Dermis microvascular lymphatic vessel endothelial cell (primary cell): ENCODE measurements at regions not wholly inside any gene's neighbourhood (a gene's known extent, or its start where the extent isn't known, plus 50 kb on each side); places are given as distances from the start of the nearest gene placed in this dataset.
"Not testable (repeated sequence)": the region's sequence is repeated elsewhere in the genome, so short reads cannot be mapped to it uniquely, and the experiment has no call there.

Experiments used
- DNase-seq, 2 donors: peaks; one replicate each; pipeline versions ENCODE4 v3.0.0 to v3.0.0-alpha.2; 2010; ENCODE audit warnings: low read depth in 2 of 2

DNA sequence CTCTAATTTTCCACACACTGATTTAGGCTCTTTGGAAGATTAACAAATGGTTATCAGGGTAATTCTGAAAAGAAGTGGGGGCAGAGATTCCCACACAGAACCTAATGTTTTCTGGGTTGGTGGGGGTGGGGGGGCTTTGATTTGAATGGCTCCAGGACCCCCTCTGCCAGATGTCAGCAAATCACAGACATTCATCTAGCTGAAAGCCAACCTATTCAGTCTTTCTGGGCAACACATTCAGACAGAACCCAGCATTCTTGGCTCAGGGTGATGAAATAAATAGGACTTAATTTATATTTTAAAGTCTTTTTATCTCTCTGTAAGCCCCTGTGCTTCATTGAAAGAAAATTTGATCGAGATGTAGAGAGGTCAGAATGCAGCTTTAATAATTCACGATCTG is 533.2 kb downstream of the XYLT1 start:
- DNase-seq, result no peak

GRCh38 chr16:16938009-16938408 is 532.8 kb downstream of the XYLT1 start:
- DNase-seq, result no peak

DNA sequence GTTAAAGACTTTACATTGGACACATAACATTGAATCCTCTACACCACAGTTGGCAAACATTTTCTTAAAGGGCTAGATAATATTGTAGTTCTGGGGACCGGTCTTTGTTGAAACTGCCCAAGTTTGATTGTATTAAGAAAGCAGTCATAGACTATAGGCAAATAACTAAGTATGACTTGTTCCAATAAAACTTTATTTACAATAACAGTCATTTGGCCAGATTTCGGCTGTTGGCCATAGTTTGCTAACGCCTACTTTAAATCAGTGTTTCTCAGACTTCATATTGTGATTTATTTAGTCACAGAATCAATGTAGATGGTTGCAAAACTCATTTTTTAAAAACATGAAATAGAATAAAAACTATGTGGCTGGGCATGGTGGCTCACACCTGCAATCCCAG is 531.8 kb downstream of the XYLT1 start:
- no peak for DNase-seq

DNA sequence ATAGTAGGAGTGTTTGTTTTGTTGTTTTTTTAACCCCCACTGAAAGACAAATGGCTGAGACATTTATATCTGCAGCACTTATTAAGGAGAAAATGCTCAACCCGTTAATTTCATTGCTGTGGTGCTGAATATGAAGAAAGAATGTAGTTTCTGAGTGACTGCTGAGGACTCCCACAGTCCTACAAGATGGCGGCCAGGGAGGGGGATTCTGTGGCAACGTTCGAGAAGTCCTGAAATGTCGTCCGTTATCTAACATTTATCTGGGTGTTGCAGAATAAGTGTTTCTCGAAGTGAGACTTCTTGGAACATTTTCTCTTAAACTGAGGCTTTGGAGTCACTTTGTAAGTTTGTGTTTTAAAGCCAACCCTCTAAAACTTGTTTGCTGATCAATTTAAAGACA is 530.4 kb downstream of the XYLT1 start:
- no peak for DNase-seq

GRCh38 chr16:16942849-16943248 is 527.9 kb downstream of the XYLT1 start:
- not testable (repeated sequence) for DNase-seq

GRCh38 chr16:16945207-16945606 is 525.6 kb downstream of the XYLT1 start:
- no peak for DNase-seq

GRCh38 chr16:16956376-16956775 is 514.4 kb downstream of the XYLT1 start:
- DNase-seq, result no peak

- no peak for DNase-seq
Measured at GRCh38 chr16:16960785-16961184, 510.0 kb downstream of the XYLT1 start.

- no peak for DNase-seq
Measured at GRCh38 chr16:16966439-16966838, 504.3 kb downstream of the XYLT1 start.

DNA sequence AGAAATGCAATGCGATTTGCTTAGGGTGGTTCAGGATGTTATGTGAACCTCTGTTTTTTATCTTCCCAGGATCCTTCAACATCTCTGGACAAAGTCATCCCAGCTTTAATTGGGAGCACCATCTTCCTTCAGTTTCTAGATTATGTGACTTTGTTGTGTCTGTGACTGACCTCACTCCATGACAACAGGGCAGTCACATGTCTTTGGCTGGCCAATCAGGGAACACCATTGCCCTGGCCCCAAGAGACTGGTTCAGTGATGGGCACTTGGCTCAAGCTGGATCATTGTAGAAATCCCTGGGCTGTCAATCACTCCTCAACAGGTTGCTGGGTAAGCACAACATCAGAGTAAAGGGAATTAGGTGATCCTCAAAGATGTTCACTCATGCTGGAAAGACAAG is 499.7 kb downstream of the XYLT1 start:
- DNase-seq, result no peak

- no peak for DNase-seq
Measured at GRCh38 chr16:16972831-16973230, 497.9 kb downstream of the XYLT1 start.

- no peak for DNase-seq
Measured at GRCh38 chr16:16973707-16974591, 496.8 kb downstream of the XYLT1 start.

DNA sequence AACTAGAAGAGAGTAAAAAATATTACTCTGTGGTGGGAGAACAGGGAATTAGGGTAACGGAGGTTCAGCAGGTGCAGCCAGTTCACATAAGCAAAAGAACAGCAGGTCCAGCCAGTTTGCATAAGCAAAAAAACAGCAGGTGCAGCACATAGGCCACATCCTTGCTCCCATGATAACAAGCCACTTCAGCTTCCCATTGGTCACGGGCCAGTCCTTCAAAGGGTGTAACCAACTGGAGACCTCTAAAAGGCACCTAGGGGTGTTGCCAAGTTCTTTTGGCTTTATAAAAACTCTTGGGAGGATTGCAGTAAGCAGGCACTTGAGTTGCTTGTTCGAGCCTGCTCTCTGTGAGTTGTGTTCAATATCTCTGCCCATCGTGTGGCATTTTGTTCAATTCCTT is 488.1 kb downstream of the XYLT1 start:
- no peak for DNase-seq

DNA sequence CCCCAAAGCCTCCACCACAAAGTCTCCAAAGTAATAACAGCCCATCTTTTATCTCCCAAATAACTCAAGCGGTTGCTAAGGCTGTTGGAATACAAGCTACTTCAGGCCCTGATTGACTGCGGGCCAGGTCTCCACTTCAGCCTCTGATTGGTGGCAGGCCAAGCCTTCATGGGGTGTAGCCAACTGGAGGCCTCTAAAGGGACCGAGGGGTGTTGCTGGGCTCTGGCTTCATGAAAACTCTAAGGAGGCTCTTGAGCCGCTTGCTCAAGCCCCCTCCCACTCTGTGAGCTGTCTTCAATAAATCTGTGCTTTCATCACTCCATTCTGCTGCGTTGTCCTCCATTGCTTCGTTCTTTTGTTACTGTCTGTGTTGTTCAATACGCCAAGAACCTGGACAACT is 487.2 kb downstream of the XYLT1 start:
- no peak for DNase-seq

DNA sequence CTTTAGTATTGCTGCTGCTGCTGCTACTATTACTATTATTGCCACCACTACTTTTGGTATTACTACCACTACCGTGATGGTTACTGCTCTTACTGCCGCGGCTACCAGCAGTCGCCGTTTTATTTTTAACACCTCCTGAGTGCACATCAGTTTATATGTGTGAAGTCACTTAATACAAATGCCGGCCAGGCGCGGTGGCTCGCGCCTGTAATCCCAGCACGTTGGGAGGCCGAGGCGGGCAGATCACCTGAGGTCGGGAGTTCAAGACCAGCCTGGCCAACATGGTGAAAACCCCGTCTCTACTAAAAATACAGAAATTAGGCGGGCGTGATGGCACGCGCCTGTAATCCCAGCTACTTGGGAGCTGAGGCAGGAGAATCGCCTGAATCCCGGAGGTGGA is 486.7 kb downstream of the XYLT1 start:
- DNase-seq, result not testable (repeated sequence)

DNA sequence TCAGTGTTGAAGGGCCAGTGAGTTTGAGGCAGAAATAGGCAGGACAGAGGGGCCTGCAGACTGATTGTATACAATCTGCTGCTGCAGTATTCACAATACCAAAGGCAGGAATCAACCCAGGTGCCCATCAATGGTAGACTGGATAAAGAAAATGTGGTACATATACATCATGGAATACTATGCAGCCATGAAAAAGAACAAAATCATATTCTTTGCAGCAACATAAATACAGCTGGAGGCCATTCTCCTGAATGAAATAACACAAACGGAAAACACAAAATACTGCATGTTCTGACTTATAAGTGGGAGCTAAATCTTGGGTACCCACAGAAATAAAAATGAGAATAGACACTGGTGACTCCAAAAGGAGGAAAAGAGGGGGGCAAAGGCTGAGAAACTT is 485.1 kb downstream of the XYLT1 start:
- no peak for DNase-seq

DNA sequence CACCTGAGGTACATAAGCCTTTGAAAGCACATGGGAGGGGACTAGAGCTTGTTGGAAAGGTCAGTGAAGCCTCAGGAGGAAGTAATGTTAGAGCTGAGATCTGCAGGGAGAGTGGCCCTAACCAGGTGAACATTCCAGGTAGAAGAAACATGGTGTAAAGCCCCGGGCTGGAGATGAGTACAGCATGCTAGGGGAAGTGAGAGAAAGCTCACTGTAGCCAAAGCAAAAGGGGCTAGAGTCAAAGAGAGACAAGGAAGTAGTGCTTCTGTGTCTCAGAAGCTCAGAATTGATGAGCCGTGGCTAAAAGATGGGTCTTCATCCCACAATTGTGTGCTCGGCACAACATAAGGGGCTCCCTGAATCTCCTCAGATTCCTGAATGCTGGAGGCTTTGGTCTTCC is 481.8 kb downstream of the XYLT1 start:
- no peak for DNase-seq

GRCh38 chr16:16989368-16989767 is 481.4 kb downstream of the XYLT1 start:
- DNase-seq, result no peak

- DNase-seq, result no peak
Measured at GRCh38 chr16:16991711-16992110, 479.0 kb downstream of the XYLT1 start.

GRCh38 chr16:16992975-16993765 is 477.6 kb downstream of the XYLT1 start:
- no peak for DNase-seq

DNA sequence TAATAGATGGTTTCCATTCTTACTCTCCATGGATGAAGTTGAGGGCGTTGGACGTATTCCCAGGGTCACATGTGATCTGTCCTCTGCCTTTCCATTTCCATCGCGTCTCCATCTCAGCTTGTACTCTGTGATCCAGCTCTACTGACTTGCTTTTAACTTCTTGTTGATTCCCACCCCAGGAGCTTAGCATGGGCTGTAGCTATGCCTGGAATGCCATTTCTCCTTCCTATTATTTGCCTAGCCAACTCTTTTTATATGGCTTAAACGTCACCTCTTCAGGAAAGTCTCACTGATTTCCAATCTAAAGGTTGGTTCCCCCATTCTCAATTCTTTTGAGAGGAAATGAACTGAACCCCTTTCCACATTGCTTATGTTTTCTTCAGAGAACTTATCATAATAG is 475.9 kb downstream of the XYLT1 start:
- DNase-seq, result no peak

- DNase-seq, result no peak
Measured at GRCh38 chr16:16996827-16997226, 473.9 kb downstream of the XYLT1 start.

DNA sequence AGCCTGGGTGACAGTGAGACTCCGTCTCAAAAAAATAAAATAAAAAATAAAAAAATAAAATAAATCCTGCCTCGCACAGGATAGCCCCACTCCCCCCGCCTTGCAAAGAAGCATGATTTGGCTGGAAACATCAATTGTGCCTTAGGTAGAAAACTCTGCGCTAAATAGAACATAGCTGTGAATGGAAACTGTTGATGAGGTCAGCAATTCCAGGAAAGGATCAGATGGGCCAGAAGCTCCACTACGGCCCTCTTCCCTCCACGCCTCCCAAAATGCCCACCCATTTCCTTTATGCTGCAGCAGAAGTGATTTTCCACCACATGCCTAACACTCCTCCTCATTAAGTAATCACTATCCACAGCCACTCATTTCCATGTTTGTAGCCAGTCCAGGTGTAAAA is 473.4 kb downstream of the XYLT1 start:
- no peak for DNase-seq
